ENCODE measurements at regions not wholly inside any gene's neighbourhood (a gene's known extent, or its start where the extent isn't known, plus 50 kb on each side); places are given as distances from the start of the nearest gene placed in this dataset.

- H4K20me1 ChIP-seq (replicated peaks; ENCODE audit: insufficient read depth) = no peaks in the 10 kb centered on the region
- peaks cover 21% of the 10 kb centered on the region for H3K36me3 Mint-ChIP-seq (ENCODE audit: low read depth)
- H3K79me2 ChIP-seq (replicated peaks; ENCODE audit: insufficient read depth) = no peaks in the 10 kb centered on the region
- H3K36me3 ChIP-seq (ENCODE audit: insufficient read depth) = no peaks in the 10 kb centered on the region; the same call in 1 of the 2 replicates
- no peak overlapping the region for H3K27ac ChIP-seq (ENCODE audit: low read depth)
- no peaks in the 10 kb centered on the region for H3K4me1 Mint-ChIP-seq
- no peaks in the 10 kb centered on the region for H3F3A ChIP-seq (replicated peaks; ENCODE audit: low read depth)
- H3K27me3 ChIP-seq (ENCODE audit: insufficient read depth) = no peaks in the 10 kb centered on the region
- ATAC-seq = no peak
- no peaks in the 10 kb centered on the region for H3K4me1 ChIP-seq (ENCODE audit: insufficient read depth)
- H3K9me2 ChIP-seq (ENCODE audit: insufficient read depth) = no peaks in the 10 kb centered on the region
- H3K27ac Mint-ChIP-seq = no peak overlapping the region
- H3K4me3 ChIP-seq = no peak overlapping the region
- DNase-seq (ENCODE audit: low spot score) = no peak
- H2AFZ ChIP-seq = no peak overlapping the region
- no peak for TF ChIP-seq ZNF331 (CRISPR knock-in tag; IDR thresholded peaks at IDR 0.05; ENCODE audit: low read depth)
- TF ChIP-seq CREB1 (CRISPR knock-in tag; IDR thresholded peaks at IDR 0.05; ENCODE audit: low read depth) = no peak
- TF ChIP-seq POLR2AphosphoS5 (IDR thresholded peaks at IDR 0.05; ENCODE audit: low read depth) = no peak
- TF ChIP-seq STAT1 (IDR thresholded peaks at IDR 0.05; ENCODE audit: unreplicated experiment) = no peak
- no peak for TF ChIP-seq NANOG (IDR thresholded peaks at IDR 0.05; ENCODE audit: borderline replicate concordance)
- no peak for TF ChIP-seq EZH2phosphoT487 (IDR thresholded peaks at IDR 0.05; ENCODE audit: unreplicated experiment)
- TF ChIP-seq, protein P1, sequence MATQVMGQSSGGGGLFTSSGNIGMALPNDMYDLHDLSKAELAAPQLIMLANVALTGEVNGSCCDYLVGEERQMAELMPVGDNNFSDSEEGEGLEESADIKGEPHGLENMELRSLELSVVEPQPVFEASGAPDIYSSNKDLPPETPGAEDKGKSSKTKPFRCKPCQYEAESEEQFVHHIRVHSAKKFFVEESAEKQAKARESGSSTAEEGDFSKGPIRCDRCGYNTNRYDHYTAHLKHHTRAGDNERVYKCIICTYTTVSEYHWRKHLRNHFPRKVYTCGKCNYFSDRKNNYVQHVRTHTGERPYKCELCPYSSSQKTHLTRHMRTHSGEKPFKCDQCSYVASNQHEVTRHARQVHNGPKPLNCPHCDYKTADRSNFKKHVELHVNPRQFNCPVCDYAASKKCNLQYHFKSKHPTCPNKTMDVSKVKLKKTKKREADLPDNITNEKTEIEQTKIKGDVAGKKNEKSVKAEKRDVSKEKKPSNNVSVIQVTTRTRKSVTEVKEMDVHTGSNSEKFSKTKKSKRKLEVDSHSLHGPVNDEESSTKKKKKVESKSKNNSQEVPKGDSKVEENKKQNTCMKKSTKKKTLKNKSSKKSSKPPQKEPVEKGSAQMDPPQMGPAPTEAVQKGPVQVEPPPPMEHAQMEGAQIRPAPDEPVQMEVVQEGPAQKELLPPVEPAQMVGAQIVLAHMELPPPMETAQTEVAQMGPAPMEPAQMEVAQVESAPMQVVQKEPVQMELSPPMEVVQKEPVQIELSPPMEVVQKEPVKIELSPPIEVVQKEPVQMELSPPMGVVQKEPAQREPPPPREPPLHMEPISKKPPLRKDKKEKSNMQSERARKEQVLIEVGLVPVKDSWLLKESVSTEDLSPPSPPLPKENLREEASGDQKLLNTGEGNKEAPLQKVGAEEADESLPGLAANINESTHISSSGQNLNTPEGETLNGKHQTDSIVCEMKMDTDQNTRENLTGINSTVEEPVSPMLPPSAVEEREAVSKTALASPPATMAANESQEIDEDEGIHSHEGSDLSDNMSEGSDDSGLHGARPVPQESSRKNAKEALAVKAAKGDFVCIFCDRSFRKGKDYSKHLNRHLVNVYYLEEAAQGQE (IDR thresholded peaks at IDR 0.05; ENCODE audit: unreplicated experiment) = no peak
- TF ChIP-seq ZNF114 (CRISPR knock-in tag; IDR thresholded peaks at IDR 0.05) = no peak
- no peak for TF ChIP-seq EZH2 (IDR thresholded peaks at IDR 0.05; ENCODE audit: low read depth, unreplicated experiment)
- TF ChIP-seq CTCF (conservative IDR thresholded peaks at IDR 0.05; ENCODE audit: low read depth in 2 of 2) = no peak
- no peak for TF ChIP-seq JUNB (IDR thresholded peaks at IDR 0.05; ENCODE audit: unreplicated experiment)
- TF ChIP-seq, protein P2, sequence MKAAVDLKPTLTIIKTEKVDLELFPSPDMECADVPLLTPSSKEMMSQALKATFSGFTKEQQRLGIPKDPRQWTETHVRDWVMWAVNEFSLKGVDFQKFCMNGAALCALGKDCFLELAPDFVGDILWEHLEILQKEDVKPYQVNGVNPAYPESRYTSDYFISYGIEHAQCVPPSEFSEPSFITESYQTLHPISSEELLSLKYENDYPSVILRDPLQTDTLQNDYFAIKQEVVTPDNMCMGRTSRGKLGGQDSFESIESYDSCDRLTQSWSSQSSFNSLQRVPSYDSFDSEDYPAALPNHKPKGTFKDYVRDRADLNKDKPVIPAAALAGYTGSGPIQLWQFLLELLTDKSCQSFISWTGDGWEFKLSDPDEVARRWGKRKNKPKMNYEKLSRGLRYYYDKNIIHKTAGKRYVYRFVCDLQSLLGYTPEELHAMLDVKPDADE (IDR thresholded peaks at IDR 0.05) = no peak
- TF ChIP-seq, protein P3, sequence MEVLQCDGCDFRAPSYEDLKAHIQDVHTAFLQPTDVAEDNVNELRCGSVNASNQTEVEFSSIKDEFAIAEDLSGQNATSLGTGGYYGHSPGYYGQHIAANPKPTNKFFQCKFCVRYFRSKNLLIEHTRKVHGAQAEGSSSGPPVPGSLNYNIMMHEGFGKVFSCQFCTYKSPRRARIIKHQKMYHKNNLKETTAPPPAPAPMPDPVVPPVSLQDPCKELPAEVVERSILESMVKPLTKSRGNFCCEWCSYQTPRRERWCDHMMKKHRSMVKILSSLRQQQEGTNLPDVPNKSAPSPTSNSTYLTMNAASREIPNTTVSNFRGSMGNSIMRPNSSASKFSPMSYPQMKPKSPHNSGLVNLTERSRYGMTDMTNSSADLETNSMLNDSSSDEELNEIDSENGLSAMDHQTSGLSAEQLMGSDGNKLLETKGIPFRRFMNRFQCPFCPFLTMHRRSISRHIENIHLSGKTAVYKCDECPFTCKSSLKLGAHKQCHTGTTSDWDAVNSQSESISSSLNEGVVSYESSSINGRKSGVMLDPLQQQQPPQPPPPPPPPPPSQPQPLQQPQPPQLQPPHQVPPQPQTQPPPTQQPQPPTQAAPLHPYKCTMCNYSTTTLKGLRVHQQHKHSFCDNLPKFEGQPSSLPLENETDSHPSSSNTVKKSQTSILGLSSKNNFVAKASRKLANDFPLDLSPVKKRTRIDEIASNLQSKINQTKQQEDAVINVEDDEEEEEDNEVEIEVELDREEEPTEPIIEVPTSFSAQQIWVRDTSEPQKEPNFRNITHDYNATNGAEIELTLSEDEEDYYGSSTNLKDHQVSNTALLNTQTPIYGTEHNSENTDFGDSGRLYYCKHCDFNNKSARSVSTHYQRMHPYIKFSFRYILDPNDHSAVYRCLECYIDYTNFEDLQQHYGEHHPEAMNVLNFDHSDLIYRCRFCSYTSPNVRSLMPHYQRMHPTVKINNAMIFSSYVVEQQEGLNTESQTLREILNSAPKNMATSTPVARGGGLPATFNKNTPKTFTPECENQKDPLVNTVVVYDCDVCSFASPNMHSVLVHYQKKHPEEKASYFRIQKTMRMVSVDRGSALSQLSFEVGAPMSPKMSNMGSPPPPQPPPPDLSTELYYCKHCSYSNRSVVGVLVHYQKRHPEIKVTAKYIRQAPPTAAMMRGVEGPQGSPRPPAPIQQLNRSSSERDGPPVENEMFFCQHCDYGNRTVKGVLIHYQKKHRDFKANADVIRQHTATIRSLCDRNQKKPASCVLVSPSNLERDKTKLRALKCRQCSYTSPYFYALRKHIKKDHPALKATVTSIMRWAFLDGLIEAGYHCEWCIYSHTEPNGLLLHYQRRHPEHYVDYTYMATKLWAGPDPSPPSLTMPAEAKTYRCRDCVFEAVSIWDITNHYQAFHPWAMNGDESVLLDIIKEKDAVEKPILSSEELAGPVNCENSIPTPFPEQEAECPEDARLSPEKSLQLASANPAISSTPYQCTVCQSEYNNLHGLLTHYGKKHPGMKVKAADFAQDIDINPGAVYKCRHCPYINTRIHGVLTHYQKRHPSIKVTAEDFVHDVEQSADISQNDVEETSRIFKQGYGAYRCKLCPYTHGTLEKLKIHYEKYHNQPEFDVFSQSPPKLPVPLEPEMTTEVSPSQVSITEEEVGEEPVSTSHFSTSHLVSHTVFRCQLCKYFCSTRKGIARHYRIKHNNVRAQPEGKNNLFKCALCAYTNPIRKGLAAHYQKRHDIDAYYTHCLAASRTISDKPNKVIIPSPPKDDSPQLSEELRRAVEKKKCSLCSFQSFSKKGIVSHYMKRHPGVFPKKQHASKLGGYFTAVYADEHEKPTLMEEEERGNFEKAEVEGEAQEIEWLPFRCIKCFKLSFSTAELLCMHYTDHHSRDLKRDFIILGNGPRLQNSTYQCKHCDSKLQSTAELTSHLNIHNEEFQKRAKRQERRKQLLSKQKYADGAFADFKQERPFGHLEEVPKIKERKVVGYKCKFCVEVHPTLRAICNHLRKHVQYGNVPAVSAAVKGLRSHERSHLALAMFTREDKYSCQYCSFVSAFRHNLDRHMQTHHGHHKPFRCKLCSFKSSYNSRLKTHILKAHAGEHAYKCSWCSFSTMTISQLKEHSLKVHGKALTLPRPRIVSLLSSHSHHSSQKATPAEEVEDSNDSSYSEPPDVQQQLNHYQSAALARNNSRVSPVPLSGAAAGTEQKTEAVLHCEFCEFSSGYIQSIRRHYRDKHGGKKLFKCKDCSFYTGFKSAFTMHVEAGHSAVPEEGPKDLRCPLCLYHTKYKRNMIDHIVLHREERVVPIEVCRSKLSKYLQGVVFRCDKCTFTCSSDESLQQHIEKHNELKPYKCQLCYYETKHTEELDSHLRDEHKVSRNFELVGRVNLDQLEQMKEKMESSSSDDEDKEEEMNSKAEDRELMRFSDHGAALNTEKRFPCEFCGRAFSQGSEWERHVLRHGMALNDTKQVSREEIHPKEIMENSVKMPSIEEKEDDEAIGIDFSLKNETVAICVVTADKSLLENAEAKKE (CRISPR knock-in tag; IDR thresholded peaks at IDR 0.05) = no peak
- H3K4me2 ChIP-seq = no peak overlapping the region
- peaks cover 3% of the 10 kb centered on the region for H3K27me3 Mint-ChIP-seq (ENCODE audit: insufficient read depth, low read depth, poor library complexity)
- no peak overlapping the region for H3K4me3 Mint-ChIP-seq
- H3K9me3 Mint-ChIP-seq = peaks cover 68% of the 10 kb centered on the region
Observed at GRCh38 chr10:38600146-38600545, 506.0 kb downstream of the ZNF37A start.
